Activated T-cell treated with anti-CD3 and anti-CD28 coated beads, Interleukin-2, amount 50 U/mL, for 72 hours (primary cell): ENCODE measurements at regions not wholly inside any gene's neighbourhood (a gene's known extent, or its start where the extent isn't known, plus 50 kb on each side); places are given as distances from the start of the nearest gene placed in this dataset.

Experiments
- ATAC-seq, 2 donors: fragments of 150-1000 bp; cut with Tn5 transposase; replicated peaks in 1 of 2; 2 replicates each; pipeline ENCODE4 v1.10.0; 2021; ENCODE audit warnings: moderate library complexity in 2 of 2, mild to moderate bottlenecking in 1 of 2
- DNase-seq, 2 donors: peaks; one replicate each; pipeline ENCODE4 v3.0.0; 2021 to 2022; ENCODE audit warnings: mixed read lengths in 1 of 2
- H3K27ac Mint-ChIP-seq: one replicate; pipeline ENCODE4 v1.8.0; 2022; ENCODE audit warnings: mild to moderate bottlenecking, moderate library complexity, mixed read lengths
- H3K27me3 Mint-ChIP-seq: one replicate; pipeline ENCODE4 v1.8.0; 2022; ENCODE audit warnings: low read depth, mixed read lengths
- H3K36me3 Mint-ChIP-seq, 2 donors: one replicate each; pipeline ENCODE4 v1.8.0; 2022; ENCODE audit warnings: mixed read lengths in 2 of 2, mild to moderate bottlenecking in 1 of 2; ENCODE audit not compliant: insufficient read depth in 2 of 2
- H3K4me1 Mint-ChIP-seq: one replicate; pipeline ENCODE4 v1.8.0; 2022; ENCODE audit warnings: low read depth, mixed read lengths
- H3K4me3 Mint-ChIP-seq, 2 donors: one replicate each; pipeline ENCODE4 v1.8.0; 2022; ENCODE audit warnings: mild to moderate bottlenecking in 2 of 2, mixed read lengths in 2 of 2, moderate library complexity in 2 of 2
- H3K9me3 Mint-ChIP-seq, 2 donors: one replicate each; pipeline ENCODE4 v1.8.0; 2022; ENCODE audit warnings: mixed read lengths in 2 of 2

DNA sequence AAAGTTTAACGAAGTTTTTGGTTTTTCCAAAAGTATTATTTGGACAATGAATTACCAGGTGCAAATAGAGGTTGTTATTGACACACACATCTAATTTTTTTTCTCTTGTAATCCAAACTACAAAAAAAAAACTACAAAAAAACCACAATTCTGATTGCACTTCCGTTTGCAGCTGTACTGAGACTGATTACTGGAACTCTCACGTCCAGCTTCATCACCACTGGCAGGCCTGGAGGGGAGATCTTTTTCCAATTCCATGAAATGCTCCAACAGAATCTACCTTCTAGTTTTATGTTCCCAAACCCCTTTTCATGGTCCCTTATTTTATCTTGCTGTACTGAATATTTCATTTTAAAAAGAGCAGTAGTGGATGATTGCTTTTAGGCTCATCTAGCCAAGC lies 1118.3 kb downstream of the C4orf33 start:
- Mint-ChIP-seq H3K9me3 (peaks cover 0 to 2% of the 10 kb centered on the region in 2 donors), H3K27me3 (no peaks in the 10 kb centered on the region), H3K4me1 (no peaks in the 10 kb centered on the region), H3K27ac (no peak overlapping the region), H3K4me3 (no peak overlapping the region), H3K36me3 (no peaks in the 10 kb centered on the region)
- ATAC-seq (no peak), DNase-seq (no peak)

GRCh38 chr4:130233377-130234047 lies 1137.6 kb downstream of the C4orf33 start:
- Mint-ChIP-seq H3K27me3 (no peaks in the 10 kb centered on the region), H3K4me3 (peak overlapping the region in 1 of 2 donors; percentile 17), H3K27ac (peak overlapping the region; percentile 35), H3K4me1 (peaks cover 4% of the 10 kb centered on the region), H3K9me3 (peaks cover 4 to 7% of the 10 kb centered on the region in 2 donors), H3K36me3 (no peaks in the 10 kb centered on the region)
- ATAC-seq: peak in 1 of 2 donors; percentile 45
- no peak for DNase-seq

DNA sequence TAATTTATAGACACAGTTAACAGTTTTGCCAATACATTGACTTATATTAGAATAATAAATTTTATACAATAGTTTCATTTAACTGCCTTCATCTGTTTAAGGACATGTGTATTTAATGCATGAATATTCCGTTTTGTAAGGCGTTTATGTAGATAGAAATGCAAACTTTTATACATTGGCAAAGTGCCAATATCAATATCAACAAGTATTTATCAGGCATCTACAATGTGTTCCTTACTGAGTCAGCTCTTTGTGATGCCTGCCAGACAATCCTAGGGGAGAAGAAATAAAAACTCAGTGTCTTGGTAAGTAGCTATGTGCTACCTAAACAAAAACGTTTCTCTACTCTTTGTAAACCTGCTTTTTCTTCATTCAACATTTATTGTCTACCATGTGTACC lies 1142.2 kb downstream of the C4orf33 start:
- H3K4me3 Mint-ChIP-seq: no peak overlapping the region
- ATAC-seq: no peak

DNA sequence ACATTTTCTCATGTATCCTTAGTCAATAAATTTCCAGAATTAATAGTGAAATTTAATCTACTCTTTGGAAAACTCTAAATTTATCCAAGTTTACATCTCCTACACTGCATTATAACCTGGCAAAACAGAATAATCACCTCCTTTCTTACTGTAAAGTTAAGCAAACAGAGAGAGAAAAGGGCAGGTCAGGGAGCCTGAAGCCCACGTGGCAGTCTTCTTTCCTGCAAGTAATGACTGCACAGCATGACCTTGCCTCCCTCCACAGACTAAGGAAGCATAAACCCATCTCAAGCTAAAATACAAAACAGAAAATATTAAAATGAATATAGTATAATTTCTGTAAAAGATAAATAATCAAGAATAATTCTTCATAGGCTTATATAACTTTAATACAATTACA lies 1153.0 kb downstream of the C4orf33 start:
- Mint-ChIP-seq H3K4me3 (no peak overlapping the region), H3K9me3 (peaks cover 0 to 1% of the 10 kb centered on the region in 2 donors), H3K4me1 (no peaks in the 10 kb centered on the region), H3K36me3 (no peaks in the 10 kb centered on the region), H3K27me3 (no peaks in the 10 kb centered on the region), H3K27ac (no peak overlapping the region)
- ATAC-seq (no peak), DNase-seq (no peak)

More for the DNA sequence above, 1142.2 kb downstream of the C4orf33 start:
- Mint-ChIP-seq H3K36me3 (no peaks in the 10 kb centered on the region), H3K27ac (no peak overlapping the region), H3K27me3 (no peaks in the 10 kb centered on the region), H3K9me3 (peaks cover 4 to 7% of the 10 kb centered on the region in 2 donors), H3K4me1 (peaks cover 4% of the 10 kb centered on the region)
- DNase-seq: no peak

- Mint-ChIP-seq H3K4me1 (no peaks in the 10 kb centered on the region), H3K27ac (no peak overlapping the region), H3K4me3 (no peak overlapping the region), H3K36me3 (no peaks in the 10 kb centered on the region), H3K9me3 (peaks cover 1 to 3% of the 10 kb centered on the region in 2 donors), H3K27me3 (no peaks in the 10 kb centered on the region)
- no peak for ATAC-seq
- DNase-seq: no peak
These were observed 1161.3 kb downstream of the C4orf33 start for GRCh38 chr4:130257271-130257670.

- Mint-ChIP-seq H3K9me3 (peaks cover 8 to 10% of the 10 kb centered on the region in 2 donors), H3K4me3 (no peak overlapping the region)
These were observed 1170.9 kb downstream of the C4orf33 start for GRCh38 chr4:130266814-130267213.

GRCh38 chr4:130288576-130288975 lies 1192.6 kb downstream of the C4orf33 start:
- H3K9me3 Mint-ChIP-seq: peaks cover 4 to 5% of the 10 kb centered on the region in 2 donors
- H3K4me3 Mint-ChIP-seq: no peak overlapping the region
- DNase-seq (no peak), ATAC-seq (no peak)
- no peak overlapping the region for H3K27ac Mint-ChIP-seq
- H3K4me1 Mint-ChIP-seq: no peaks in the 10 kb centered on the region
- no peaks in the 10 kb centered on the region for H3K36me3 Mint-ChIP-seq
- H3K27me3 Mint-ChIP-seq: no peaks in the 10 kb centered on the region

More at GRCh38 chr4:130266814-130267213, 1170.9 kb downstream of the C4orf33 start:
- ATAC-seq (no peak), DNase-seq (no peak)
- no peak overlapping the region for H3K27ac Mint-ChIP-seq
- H3K36me3 Mint-ChIP-seq: peaks cover 0 to 5% of the 10 kb centered on the region in 2 donors
- no peaks in the 10 kb centered on the region for H3K27me3 Mint-ChIP-seq
- no peaks in the 10 kb centered on the region for H3K4me1 Mint-ChIP-seq

GRCh38 chr4:130293692-130294091 lies 1197.7 kb downstream of the C4orf33 start:
- Mint-ChIP-seq H3K4me3 (no peak overlapping the region), H3K9me3 (peaks cover 2% of the 10 kb centered on the region in 2 donors), H3K4me1 (no peaks in the 10 kb centered on the region), H3K36me3 (no peaks in the 10 kb centered on the region), H3K27me3 (no peaks in the 10 kb centered on the region), H3K27ac (no peak overlapping the region)
- DNase-seq (no peak), ATAC-seq (no peak)

GRCh38 chr4:130296448-130296847 lies 1200.5 kb downstream of the C4orf33 start:
- Mint-ChIP-seq H3K9me3 (peaks cover 2 to 6% of the 10 kb centered on the region in 2 donors), H3K27ac (no peak overlapping the region), H3K27me3 (no peaks in the 10 kb centered on the region), H3K4me3 (no peak overlapping the region), H3K36me3 (no peaks in the 10 kb centered on the region), H3K4me1 (no peaks in the 10 kb centered on the region)
- DNase-seq (no peak), ATAC-seq (no peak)

GRCh38 chr4:130306566-130306965 lies 1210.6 kb downstream of the C4orf33 start:
- H3K4me1 Mint-ChIP-seq: no peaks in the 10 kb centered on the region
- no peaks in the 10 kb centered on the region for H3K27me3 Mint-ChIP-seq
- DNase-seq (no peak), ATAC-seq (no peak)
- peaks cover 4 to 7% of the 10 kb centered on the region in 2 donors for H3K9me3 Mint-ChIP-seq
- H3K36me3 Mint-ChIP-seq: no peaks in the 10 kb centered on the region
- H3K4me3 Mint-ChIP-seq: no peak overlapping the region
- no peak overlapping the region for H3K27ac Mint-ChIP-seq

GRCh38 chr4:130309221-130309620 lies 1213.3 kb downstream of the C4orf33 start:
- ATAC-seq (no peak), DNase-seq (no peak)
- Mint-ChIP-seq H3K4me3 (no peak overlapping the region), H3K27me3 (no peaks in the 10 kb centered on the region), H3K9me3 (peaks cover 0 to 2% of the 10 kb centered on the region in 2 donors), H3K36me3 (no peaks in the 10 kb centered on the region), H3K4me1 (no peaks in the 10 kb centered on the region), H3K27ac (no peak overlapping the region)

DNA sequence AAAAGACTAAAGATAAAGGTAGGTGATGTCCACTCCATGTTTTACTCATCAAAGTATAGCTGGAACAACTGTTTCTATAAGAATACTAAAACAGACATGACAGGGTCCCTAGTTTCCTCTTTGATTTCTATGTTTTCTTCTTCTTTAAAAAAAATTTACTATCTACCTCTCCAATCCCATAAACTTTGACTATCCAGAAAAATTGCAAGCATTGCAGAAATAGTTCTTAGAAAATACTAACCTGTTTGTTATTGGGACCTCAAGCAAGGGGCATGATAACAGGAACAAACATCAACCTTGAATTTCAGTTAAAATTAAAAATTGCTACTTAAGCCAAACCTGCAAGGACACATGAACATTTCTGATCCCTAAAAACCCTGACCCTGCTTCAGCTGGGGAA lies 1226.5 kb downstream of the C4orf33 start:
- no peaks in the 10 kb centered on the region for H3K36me3 Mint-ChIP-seq
- DNase-seq: no peak
- ATAC-seq: no peak
- no peak overlapping the region for H3K4me3 Mint-ChIP-seq
- H3K27me3 Mint-ChIP-seq: no peaks in the 10 kb centered on the region
- H3K9me3 Mint-ChIP-seq: peaks cover 0 to 7% of the 10 kb centered on the region in 2 donors
- H3K27ac Mint-ChIP-seq: no peak overlapping the region
- no peaks in the 10 kb centered on the region for H3K4me1 Mint-ChIP-seq

- no peaks in the 10 kb centered on the region for H3K4me1 Mint-ChIP-seq
- no peak overlapping the region for H3K4me3 Mint-ChIP-seq
- DNase-seq (no peak), ATAC-seq (no peak)
- no peaks in the 10 kb centered on the region for H3K27me3 Mint-ChIP-seq
- no peak overlapping the region for H3K27ac Mint-ChIP-seq
- no peaks in the 10 kb centered on the region for H3K9me3 Mint-ChIP-seq
- H3K36me3 Mint-ChIP-seq: no peaks in the 10 kb centered on the region
These were observed 1233.1 kb downstream of the C4orf33 start for GRCh38 chr4:130329036-130329435.

DNA sequence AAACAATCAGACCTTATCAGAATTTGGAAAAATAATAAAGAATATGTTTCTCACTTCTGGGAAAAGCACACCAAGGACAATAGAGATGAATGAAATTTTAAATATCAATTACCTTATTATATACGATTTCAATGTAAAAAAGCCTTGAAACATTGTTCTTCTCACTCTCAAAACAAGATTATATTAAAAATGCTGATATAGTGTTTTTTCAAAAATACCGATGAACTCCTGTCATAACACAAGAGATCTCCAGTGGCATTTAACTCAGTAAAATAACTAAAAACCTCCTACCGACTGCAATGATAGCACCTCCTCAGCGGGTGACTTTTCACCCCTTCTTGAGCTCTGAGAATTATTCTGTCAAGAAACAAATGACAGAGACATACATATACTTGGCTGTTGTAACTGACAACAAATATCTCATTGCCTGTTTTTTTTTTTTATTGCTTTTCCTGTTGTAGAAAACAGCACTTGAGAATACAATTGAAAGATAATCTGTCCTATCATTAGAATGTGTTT lies 1237.3 kb downstream of the C4orf33 start:
- DNase-seq (no peak), ATAC-seq (no peak)
- no peak overlapping the region for H3K27ac Mint-ChIP-seq
- peaks cover 0 to 4% of the 10 kb centered on the region in 2 donors for H3K9me3 Mint-ChIP-seq
- no peak overlapping the region for H3K4me3 Mint-ChIP-seq
- H3K27me3 Mint-ChIP-seq: no peaks in the 10 kb centered on the region
- H3K36me3 Mint-ChIP-seq: no peaks in the 10 kb centered on the region
- H3K4me1 Mint-ChIP-seq: no peaks in the 10 kb centered on the region
